CD4-positive, alpha-beta T cell treated with Interleukin-12 subunit alpha and Interleukin-12 subunit beta, for 1 hour (primary cell): ENCODE measurements at regions not wholly inside any gene's neighbourhood (a gene's known extent, or its start where the extent isn't known, plus 50 kb on each side); places are given as distances from the start of the nearest gene placed in this dataset.

ENCODE experiments used
- DNase-seq: peaks from one replicate; pipeline ENCODE4 v3.0.0-alpha.2; 2020

DNA sequence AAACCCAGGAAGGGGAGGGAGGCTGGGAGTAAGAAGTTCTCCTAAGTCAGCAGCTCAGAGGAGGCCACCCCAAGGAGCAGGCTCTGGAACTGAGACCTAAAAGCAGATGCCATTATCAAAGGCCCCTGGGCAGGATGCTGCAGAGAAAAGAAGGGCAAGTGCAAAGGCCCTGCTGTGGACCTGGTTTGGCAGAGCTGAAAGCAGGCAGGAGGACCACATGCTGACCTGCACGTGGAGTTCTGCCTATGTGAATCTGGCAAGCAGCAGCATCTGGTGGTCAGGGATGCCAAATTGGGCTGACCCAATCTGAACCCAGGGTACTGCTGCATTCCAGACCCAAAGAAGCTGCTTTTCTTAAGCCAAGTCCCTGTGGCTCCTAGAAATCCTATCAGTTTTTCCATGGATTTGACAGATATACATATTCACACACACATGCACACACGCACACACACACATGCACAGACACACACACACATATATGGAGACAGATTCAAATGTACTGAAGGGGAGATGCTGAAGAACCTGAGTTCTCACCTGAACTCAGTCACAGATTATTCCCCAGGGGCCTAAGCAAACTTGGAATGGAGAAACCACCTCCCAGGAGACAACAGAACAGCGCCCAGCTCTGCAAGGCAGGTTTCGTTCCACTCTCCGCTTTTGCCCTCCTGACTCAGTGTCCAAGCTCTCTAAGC, 119.9 kb downstream of the FOXA2 start:
- no peak for DNase-seq

- no peak for DNase-seq
Measured at GRCh38 chr20:22462975-22463914, 121.1 kb downstream of the FOXA2 start.

DNA sequence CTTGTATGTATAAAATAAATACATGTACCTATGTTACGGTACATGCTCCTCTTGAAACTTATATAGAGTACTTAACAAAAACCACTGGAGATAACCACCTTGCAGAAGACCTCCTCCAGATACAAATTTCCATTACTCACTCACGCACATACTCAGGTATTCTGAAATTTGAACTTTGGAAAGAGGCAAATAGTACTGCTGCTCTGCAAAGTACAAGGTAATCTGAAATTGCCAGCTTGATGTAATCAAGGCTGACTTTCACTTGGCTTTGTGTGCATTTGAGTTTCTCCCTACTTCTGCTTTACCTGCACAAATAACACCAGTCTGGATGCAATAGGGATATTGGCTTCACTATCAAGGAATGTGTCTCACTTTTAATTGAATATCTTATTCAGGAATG, 123.6 kb downstream of the FOXA2 start:
- DNase-seq: no peak

DNA sequence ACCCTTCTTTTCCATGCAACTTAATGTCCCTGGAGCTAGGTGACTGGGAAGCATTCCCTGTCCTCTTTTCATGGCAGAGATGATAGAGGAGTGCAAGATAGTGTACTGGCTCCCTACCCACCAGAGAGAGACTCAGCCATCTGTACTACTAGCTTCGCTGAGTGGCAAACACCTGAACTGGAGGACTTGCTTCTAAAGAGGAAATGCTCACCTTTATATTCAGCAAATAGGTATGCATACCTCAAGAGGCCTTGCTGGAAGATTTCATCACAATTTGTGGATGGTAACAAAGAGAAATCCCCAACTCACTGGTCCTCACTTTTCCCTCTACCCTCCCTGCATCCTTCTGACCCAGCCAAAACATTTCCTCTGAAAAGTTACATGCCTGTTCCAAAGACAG, 124.1 kb downstream of the FOXA2 start:
- no peak for DNase-seq

DNA sequence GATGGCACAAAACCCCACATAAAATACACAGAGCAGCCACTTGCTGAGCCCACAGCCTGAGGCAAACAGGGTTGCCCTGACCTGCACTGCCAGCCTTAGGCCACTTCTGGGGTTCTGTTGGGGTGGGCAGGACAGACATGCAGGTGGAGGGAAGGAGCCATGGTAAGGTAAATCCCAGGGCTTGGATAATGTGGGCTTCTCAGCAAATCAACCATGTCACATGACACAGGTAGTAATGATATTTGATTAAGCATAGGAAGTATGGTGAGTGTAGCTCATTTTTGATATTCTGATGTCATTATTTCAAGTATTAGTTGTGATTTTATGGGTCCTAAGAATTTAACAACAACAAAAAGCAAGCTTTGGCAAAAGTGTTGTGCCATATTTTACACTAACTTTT, 124.6 kb downstream of the FOXA2 start:
- DNase-seq: no peak

- DNase-seq: no peak
Measured at GRCh38 chr20:22456109-22456508, 128.3 kb downstream of the FOXA2 start.

- no peak for DNase-seq
Measured at GRCh38 chr20:22455259-22455658, 129.1 kb downstream of the FOXA2 start.

DNA sequence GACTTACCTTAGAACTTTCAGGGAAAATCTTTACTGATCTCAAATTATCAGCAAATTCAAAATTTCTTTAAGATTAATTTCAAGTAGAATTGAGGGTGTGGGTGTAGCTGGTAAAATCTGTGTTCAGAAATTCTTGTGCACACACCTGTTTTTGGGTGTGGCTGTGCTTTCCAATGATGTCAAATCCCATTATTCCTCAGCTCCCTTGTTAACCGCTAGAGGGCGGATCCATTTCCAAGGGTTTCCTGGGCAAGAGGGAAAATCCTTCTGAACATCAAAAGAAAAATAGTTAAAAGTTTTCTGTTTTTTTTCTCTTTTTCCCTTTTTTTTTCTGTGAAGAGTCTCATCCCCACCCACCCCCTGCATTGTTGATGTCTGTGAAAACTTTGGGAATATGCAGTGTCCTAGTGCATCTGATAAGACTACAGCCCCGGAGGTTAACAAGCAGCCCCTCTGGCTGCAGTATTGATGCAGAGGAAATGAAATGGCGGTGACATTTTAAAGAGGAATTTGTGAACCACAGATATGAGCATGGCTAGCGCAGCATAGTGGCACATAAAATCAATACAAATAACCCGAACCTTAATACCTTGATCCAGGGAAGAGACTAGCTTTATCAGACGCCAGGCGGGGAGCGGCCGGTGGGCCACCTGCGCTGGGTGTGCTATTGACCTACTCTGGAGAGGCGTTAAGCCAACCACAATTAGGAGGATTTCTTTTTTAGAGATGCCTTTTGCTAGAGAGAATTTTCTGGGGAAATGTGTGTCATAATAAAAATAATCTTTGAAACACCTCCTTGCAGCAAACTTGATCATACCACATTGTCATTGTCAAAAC, 130.9 kb downstream of the FOXA2 start:
- no peak for DNase-seq

DNA sequence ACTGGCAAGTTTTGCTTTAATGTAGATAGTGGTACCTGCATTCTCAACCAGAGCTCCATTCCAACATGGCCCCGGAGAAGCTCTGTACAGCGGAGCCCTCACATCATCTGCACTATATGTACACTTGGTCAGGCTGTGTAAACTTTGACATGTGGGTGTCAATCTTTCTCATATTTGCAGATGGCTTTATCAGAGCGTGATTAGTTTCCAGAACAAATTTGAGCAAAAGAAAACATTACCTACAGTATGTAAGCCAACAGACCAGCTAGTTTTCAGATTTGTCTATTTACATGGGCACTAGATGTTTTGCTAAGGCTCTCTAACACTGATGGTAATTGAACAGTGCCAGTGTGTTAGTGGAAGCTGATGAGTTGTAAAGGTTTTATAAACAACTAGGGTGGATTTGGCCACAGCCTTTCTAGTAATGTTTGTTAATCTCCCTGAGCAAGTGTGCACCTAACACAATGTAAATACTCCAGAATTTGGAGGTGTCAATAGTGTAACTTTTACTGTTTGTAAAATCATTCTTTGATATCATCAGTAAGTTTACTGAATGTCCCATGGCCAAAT, 131.8 kb downstream of the FOXA2 start:
- DNase-seq: no peak

- no peak for DNase-seq
Measured at GRCh38 chr20:22450537-22450936, 133.8 kb downstream of the FOXA2 start.

DNA sequence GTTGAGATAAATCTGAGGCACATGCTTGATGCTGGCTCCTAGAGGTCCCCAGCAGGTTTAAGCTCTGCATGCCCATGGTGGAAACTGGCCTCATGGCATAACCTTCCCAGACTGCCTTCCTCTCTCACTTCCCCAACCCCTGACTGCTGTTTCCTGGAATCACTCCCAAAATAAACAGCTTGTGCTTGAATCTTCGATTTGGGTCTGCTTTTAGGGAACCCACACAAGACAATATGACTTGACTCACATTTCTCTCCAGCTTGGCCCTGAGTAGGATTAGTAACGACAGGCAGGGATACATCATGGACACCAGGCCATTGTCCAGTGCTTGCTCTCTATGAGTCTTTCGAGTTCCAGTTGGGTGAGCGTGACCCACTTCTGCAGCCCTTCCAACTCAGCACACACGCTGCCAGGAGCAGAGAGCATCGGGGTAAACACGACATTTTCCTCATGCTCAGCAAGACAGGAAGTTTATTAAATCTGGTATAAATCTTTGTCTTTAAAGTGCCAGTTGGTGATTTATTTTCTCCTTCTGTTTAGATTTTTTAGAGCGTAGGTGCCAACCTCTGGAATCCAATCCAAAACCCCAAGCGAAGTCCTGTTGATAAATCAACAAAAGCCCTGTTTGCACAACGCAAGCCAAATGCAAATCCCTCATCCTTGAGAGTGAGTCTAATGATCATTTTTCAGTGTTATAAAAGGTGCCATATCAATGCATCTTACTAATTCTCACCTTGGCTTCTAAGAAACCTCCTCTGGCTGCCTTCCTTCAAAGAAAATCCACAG, 135.0 kb downstream of the FOXA2 start:
- DNase-seq: no peak

DNA sequence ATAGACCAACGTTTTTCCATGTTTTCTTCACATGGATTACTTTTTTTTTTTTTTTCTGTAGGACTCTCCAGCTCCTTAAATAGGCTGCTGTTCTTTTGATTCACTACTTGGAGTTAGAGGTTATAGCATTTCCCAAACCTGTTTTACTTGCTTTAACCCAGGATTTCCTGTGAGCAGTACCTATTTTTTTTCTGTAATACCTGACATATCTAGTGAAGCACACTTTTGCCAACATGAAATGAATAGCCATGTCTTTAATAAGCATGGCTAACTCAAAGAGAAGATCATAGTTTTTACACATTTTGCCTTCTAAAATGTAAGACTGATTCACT, 137.0 kb downstream of the FOXA2 start:
- no peak for DNase-seq

DNA sequence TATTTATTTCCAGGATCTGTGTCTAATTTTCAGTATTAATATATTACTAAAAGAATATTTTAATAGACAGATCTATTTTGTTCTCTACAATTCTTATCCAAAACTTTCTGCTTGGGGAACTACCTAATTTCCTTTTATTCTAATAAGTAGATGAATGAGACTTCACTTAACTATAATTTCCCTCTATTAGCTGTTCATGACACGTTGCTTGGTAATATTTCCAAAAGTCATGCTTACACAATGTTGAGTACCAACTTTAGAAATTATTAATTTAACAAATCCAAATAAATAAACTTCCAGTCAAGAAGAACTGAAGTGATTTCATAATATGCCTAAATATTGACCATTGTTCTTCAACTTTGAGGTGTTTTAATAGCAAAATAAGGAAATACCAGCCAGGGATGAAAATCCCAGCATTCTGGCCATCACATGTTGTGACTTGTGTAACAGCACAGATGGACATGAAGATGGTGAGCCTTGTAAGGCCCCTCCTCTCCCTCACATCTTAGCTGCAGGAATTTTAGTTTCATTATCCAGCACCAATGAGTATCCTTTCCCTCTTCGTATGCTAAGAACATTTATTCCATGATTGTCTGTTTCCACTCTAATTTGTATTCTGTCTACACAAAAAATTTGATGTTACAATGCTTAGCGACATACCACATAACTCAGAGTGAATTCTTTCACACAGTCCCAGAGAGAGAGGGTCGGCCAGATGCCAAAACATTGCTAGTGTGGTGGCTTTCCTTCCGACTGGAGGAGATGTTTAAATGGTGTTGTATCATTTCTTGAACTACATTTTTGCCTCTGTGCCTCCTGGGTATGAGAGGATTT, 137.5 kb downstream of the FOXA2 start:
- no peak for DNase-seq

GRCh38 chr20:22442318-22442717, 142.1 kb downstream of the FOXA2 start:
- no peak for DNase-seq

DNA sequence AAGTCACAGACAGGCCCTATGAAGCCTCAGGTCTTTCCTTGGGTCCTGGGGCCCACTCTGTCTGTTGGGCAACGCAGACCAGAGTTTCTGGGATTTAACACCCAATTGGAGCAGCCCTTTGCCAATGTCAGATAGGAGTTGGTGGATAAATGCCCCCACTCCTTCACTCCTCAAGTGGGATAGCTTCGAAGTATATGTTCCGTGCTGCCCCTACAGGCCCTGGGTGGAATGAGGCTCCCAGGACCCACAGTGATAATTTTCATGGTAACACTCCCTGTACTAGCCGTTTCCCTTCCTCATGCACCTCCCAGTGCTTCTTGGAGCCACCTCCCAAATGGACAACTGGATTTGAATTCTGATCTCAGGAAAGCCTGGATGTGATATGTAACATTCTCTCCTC, 145.4 kb downstream of the FOXA2 start:
- no peak for DNase-seq

DNA sequence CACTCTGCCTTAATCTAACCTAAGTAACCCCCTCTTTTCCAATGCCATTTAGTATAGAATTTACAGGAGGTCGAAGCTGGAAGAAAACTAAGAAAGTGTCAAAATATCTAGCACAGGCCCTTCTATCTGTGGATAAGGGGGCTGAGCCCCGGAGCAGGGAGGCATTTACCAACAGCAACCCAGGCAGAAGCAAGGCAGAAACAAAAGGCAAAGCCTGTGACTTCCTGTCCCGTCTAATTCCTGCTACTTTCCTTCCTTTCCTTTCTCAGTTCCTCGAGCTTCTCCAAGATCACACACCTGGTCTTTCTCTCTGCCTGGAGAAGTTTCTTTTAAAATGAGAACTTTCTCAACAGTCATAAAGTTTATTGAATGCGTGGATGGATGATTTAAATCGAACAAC, 146.0 kb downstream of the FOXA2 start:
- no peak for DNase-seq

DNA sequence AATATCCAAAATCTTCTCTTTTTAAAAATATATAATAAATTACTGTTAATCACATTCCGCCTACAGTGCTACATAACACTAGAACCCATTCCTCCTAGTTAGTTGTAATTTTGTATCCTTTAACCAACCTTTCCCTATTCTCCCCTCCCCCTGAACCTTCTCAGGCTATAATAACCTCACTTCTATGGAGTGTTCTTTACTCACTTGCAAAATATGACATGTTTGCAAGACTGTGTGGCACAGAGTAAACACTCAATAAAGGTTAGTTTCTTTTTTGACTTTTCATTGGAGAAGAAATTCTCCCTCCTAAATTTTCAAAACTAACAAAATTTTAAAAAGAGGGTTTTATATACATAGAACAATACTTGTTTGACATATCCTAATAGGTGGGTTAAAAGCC, 147.0 kb downstream of the FOXA2 start:
- DNase-seq: no peak

GRCh38 chr20:22431419-22431818, 153.0 kb downstream of the FOXA2 start:
- no peak for DNase-seq

- DNase-seq: no peak
Measured at GRCh38 chr20:22430746-22431168, 153.6 kb downstream of the FOXA2 start.

- no peak for DNase-seq
Measured at GRCh38 chr20:22430154-22430745, 154.1 kb downstream of the FOXA2 start.
